DOHH2 (cell line): ENCODE measurements at regions not wholly inside any gene's neighbourhood (a gene's known extent, or its start where the extent isn't known, plus 50 kb on each side); places are given as distances from the start of the nearest gene placed in this dataset.

Source experiments
- H3F3A ChIP-seq: fragments of 200-600 bp; sonication (generic), shearing (Covaris generic); 2 replicates; pipeline ENCODE4 v1.6.0; 2016; ENCODE audit warnings: antibody characterized with exemption, mild to moderate bottlenecking; ENCODE audit not compliant: control insufficient read depth, insufficient read depth
- H3K27ac ChIP-seq: fragments of 200-600 bp; sonication (generic); 2 replicates; pipeline ENCODE4 v1.5.1; 2014; ENCODE audit warnings: low read depth, mild to moderate bottlenecking, low read length, moderate library complexity
- H3K27me3 ChIP-seq: fragments of 200-600 bp; sonication (generic); 2 replicates; pipeline ENCODE4 v1.6.1; 2014; ENCODE audit warnings: mild to moderate bottlenecking, low read length, mixed read lengths; ENCODE audit not compliant: control insufficient read depth
- H3K36me3 ChIP-seq: fragments of 200-600 bp; sonication (generic); 2 replicates; pipeline ENCODE4 v1.6.1; 2014; ENCODE audit warnings: mild to moderate bottlenecking, low read length, moderate library complexity, mixed read lengths; ENCODE audit not compliant: control insufficient read depth
- H3K4me1 ChIP-seq: fragments of 200-600 bp; sonication (generic); 2 replicates; pipeline ENCODE4 v1.6.1; 2014; ENCODE audit warnings: mild to moderate bottlenecking, low read length, mixed read lengths; ENCODE audit not compliant: control insufficient read depth
- H3K4me2 ChIP-seq: fragments of 200-600 bp; sonication (generic); 2 replicates; pipeline ENCODE4 v1.6.0; 2014; ENCODE audit warnings: mild to moderate bottlenecking, low read length, moderate library complexity
- H3K4me3 ChIP-seq: fragments of 200-600 bp; sonication (generic); 2 replicates; pipeline ENCODE4 v1.5.1; 2014; ENCODE audit warnings: mild to moderate bottlenecking, low read length, mixed read lengths
- H3K79me2 ChIP-seq: fragments of 200-600 bp; sonication (generic); 2 replicates; pipeline ENCODE4 v1.6.1; 2014; ENCODE audit warnings: mild to moderate bottlenecking, low read length, mixed read lengths; ENCODE audit not compliant: control insufficient read depth
- H3K9me2 ChIP-seq: fragments of 200-600 bp; sonication (generic); replicated peaks from 2 replicates; pipeline ENCODE4 v1.6.1; 2014; ENCODE audit warnings: mild to moderate bottlenecking, low read length, mixed read lengths; ENCODE audit not compliant: control insufficient read depth
- H3K9me3 ChIP-seq: fragments of 200-600 bp; sonication (generic); 2 replicates; pipeline ENCODE4 v1.6.1; 2014; ENCODE audit warnings: antibody characterized with exemption, low read length, mixed read lengths; ENCODE audit not compliant: control insufficient read depth, insufficient read depth
- H4K20me1 ChIP-seq: fragments of 200-600 bp; sonication (generic); 2 replicates; pipeline ENCODE4 v1.6.0; 2014; ENCODE audit warnings: low read depth, mild to moderate bottlenecking, antibody characterized with exemption, low read length, moderate library complexity; ENCODE audit not compliant: control insufficient read depth, insufficient read depth
- CTCF ChIP-seq: fragments of 200-600 bp; sonication (generic); IDR thresholded peaks from one replicate; pipeline ENCODE4 v1.5.1; 2014; ENCODE audit warnings: antibody characterized with exemption, mild to moderate bottlenecking, low read depth, low read length; ENCODE audit not compliant: poor library complexity, severe bottlenecking
- EZH2phosphoT487 ChIP-seq: fragments of 200-600 bp; sonication (generic); IDR thresholded peaks from 2 replicates; pipeline ENCODE4 v1.6.1; 2017; ENCODE audit warnings: borderline replicate concordance, mild to moderate bottlenecking, antibody characterized with exemption, low read length, moderate library complexity, mixed read lengths

DNA sequence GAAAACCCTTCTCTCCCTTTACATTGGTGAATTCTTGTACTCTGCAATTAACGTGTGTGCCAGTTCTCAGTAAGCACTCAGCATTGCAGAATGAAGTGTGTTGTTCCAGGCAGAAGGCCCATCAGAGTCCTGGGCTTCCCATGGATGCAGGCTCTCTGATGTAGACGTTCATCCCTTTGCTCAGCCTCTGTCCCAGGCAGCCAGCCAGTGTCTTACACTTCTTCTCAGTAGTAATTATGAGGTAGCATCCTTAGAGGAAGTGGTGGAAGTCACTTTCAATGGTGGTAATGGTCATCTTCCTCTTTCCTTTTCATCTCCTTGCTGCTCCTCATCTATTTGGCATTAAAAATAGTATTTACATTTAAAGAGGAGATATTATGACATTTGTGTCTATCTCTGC lies 66.7 kb upstream of the FYN start:
- TF ChIP-seq CTCF (no peak), EZH2phosphoT487 (no peak)

GRCh38 chr6:111940801-111941200 lies 67.5 kb upstream of the FYN start:
- Histone ChIP-seq H3K27ac (no peak overlapping the region), H3K9me2 (no peaks in the 10 kb centered on the region), H3K27me3 (peaks cover 7% of the 10 kb centered on the region; the same call in 1 of the 2 replicates), H3K36me3 (no peaks in the 10 kb centered on the region), H3F3A (no peaks in the 10 kb centered on the region), H3K4me1 (no peaks in the 10 kb centered on the region), H4K20me1 (no peaks in the 10 kb centered on the region), H3K9me3 (no peaks in the 10 kb centered on the region), H3K4me2 (no peak overlapping the region), H3K79me2 (no peaks in the 10 kb centered on the region), H3K4me3 (no peak overlapping the region)
- TF ChIP-seq EZH2phosphoT487: no peak
- TF ChIP-seq CTCF: no peak

More for the DNA sequence above, 66.7 kb upstream of the FYN start:
- H3K4me2 ChIP-seq: no peak overlapping the region
- H3K36me3 ChIP-seq: no peaks in the 10 kb centered on the region
- H3K4me1 ChIP-seq: no peaks in the 10 kb centered on the region
- H3K9me3 ChIP-seq: no peaks in the 10 kb centered on the region
- H3K27ac ChIP-seq: no peak overlapping the region
- no peaks in the 10 kb centered on the region for H3K9me2 ChIP-seq
- H3K4me3 ChIP-seq: no peak overlapping the region
- no peaks in the 10 kb centered on the region for H3F3A ChIP-seq
- no peaks in the 10 kb centered on the region for H3K79me2 ChIP-seq
- H3K27me3 ChIP-seq: peaks cover 7% of the 10 kb centered on the region; the same call in 1 of the 2 replicates
- H4K20me1 ChIP-seq: no peaks in the 10 kb centered on the region

DNA sequence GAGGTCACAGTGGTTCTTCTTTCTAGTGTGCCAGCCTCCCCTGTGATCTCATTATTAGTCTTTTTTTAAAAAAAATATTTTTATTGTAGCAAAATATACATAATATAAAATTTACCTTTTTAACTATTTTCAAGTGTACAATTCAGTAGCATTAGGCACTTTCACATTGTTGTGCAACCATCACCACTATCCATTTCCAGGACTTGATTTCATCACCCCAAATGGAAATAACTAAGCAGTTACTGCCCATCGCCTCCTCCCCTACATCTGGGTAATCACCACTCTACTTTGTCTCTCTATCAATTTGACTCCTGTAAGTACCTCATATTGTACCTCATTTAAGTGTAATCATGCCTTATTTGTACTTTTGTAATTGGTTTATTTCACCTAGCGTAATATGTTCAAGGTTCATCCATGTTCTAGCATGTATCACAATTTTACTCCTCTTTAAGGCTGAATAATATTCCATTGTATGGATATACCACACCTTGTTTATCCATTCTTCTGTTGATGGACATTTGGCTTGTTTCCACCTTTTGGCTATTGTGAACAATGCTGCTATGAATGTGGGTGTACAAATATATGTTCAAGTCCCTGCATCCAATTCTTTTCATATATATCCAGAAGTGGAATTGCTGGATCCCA lies 68.6 kb upstream of the FYN start:
- no peak overlapping the region for H3K4me3 ChIP-seq
- no peaks in the 10 kb centered on the region for H3K9me3 ChIP-seq
- no peak overlapping the region for H3K27ac ChIP-seq
- no peaks in the 10 kb centered on the region for H3K36me3 ChIP-seq
- H3K4me1 ChIP-seq: no peaks in the 10 kb centered on the region
- H3K27me3 ChIP-seq: peaks cover 13% of the 10 kb centered on the region; the same call in 1 of the 2 replicates
- H3F3A ChIP-seq: no peaks in the 10 kb centered on the region
- no peaks in the 10 kb centered on the region for H4K20me1 ChIP-seq
- H3K9me2 ChIP-seq: no peaks in the 10 kb centered on the region
- TF ChIP-seq CTCF (no peak), EZH2phosphoT487 (no peak)
- H3K79me2 ChIP-seq: no peaks in the 10 kb centered on the region
- no peak overlapping the region for H3K4me2 ChIP-seq
